ENCODE measurements at regions not wholly inside any gene's neighbourhood (a gene's known extent, or its start where the extent isn't known, plus 50 kb on each side); places are given as distances from the start of the nearest gene placed in this dataset.
A peak's percentile ranks its signal among the peaks of the same experiment; 100 is the strongest.
"Not testable (repeated sequence)": the region's sequence is repeated elsewhere in the genome, so short reads cannot be mapped to it uniquely, and the experiment has no call there.

DNA sequence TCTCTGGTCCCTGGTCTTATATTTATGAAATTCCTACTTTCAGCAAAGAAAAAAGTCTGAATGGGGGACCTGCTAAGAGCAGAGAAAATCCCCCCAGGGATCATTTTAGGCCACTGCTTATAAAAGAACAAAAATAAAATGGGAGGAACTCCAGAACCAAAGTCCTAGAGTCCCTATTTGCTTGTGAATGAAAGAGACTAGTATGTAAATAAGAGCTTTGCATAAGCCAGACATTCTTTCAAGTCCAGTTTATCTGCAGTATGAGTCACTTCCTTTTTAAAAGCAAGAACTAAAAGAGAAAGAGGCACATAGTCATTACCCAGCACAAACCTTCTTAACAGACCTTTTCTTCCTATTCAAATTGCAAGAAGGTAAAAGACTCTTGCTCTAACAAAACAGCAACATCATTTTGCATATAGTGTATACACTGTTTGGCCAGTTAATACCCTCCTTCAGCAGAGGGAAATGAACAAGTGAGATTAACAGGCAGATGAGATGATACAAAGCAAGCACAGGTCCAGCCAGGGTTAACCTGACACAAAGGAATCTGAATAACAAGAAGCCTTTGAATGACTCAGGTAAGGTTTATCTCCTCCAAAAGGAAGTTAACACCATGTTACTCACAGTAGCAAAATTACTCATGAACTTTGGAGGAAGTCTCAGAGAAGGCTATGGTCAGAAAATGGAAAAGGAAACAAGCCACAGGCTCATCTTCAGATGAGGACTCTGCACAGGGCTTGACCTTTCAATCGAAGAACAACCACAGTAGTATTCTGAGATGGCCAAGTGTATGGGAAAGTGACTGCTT, 87.3 kb downstream of the PHLDA1 start:
- intact Hi-C loops (cut with micrococcal nuclease), result loop anchor here (1.0 to 2.0 kb wide), 6 partner anchors 34 to 220 kb away; no protein-coding TSS in a partner anchor
- peak; percentile 96 for DNase-seq
- peak overlapping the region; percentile 62 for H3K4me2 ChIP-seq (ENCODE audit: low read length)
- peak overlapping the region; percentile 70 for H3K9ac ChIP-seq (ENCODE audit: low read length)
- no peaks in the 10 kb centered on the region for H4K20me1 ChIP-seq (ENCODE audit: low read length)
- H3K4me3 ChIP-seq (ENCODE audit: low read length), result peak overlapping the region; percentile 23; the same call in 1 of the 2 replicates
- peak overlapping the region; percentile 98 for H3K27ac ChIP-seq (ENCODE audit: low read length)
- no peaks in the 10 kb centered on the region for H3K36me3 ChIP-seq (ENCODE audit: low read depth, low read length)
- peak; percentile 86 for ATAC-seq
- no peaks in the 10 kb centered on the region for H3K9me3 ChIP-seq (ENCODE audit: low read length)
- H3F3A ChIP-seq (ENCODE audit: low read length, unreplicated experiment), result peaks cover 6% of the 10 kb centered on the region
- BruUV-seq (replicated peaks), result no TSS peak
- no peaks in the 10 kb centered on the region for H3K79me2 ChIP-seq (ENCODE audit: low read length)
- H3K9me2 ChIP-seq (replicated peaks; ENCODE audit: low read length), result no peaks in the 10 kb centered on the region
- no peak for TF ChIP-seq EZH2 (IDR thresholded peaks at IDR 0.05; ENCODE audit: low read length, unreplicated experiment)
- no peak for TF ChIP-seq EZH2phosphoT487 (IDR thresholded peaks at IDR 0.05; ENCODE audit: borderline replicate concordance, low read length)
- no peaks in the 10 kb centered on the region for H3K27me3 ChIP-seq (ENCODE audit: low read length)
- ChIA-PET POLR2A (ENCODE audit: unreplicated experiment) (interaction anchor here (0.6 kb wide), 3 partner anchors 86 to 404 kb away, joined by 3 to 4 read pairs (median 4); no protein-coding TSS in a partner anchor), CTCF (no interaction called here)
- peak overlapping the region; percentile 21; the same call in 1 of the 2 replicates for H2AFZ ChIP-seq (ENCODE audit: low read length)
- peaks cover 23% of the 10 kb centered on the region for H3K4me1 ChIP-seq (ENCODE audit: insufficient read depth, low read length)

- H3K27ac ChIP-seq (ENCODE audit: low read length), result peak overlapping the region; percentile 98
- intact Hi-C loops (cut with micrococcal nuclease), result loop anchor here (1.0 to 2.0 kb wide), 6 partner anchors 35 to 219 kb away; no protein-coding TSS in a partner anchor
- TF ChIP-seq CTCF (conservative IDR thresholded peaks at IDR 0.05; ENCODE audit: low read depth, low read length) (no peak), EZH2 (IDR thresholded peaks at IDR 0.05; ENCODE audit: low read length, unreplicated experiment) (no peak), EZH2phosphoT487 (IDR thresholded peaks at IDR 0.05; ENCODE audit: borderline replicate concordance, low read length) (no peak)
- BruUV-seq (replicated peaks), result TSS peak; percentile 89
- H3K9ac ChIP-seq (ENCODE audit: low read length), result peak overlapping the region; percentile 70
- no peak overlapping the region for H2AFZ ChIP-seq (ENCODE audit: low read length)
- DNase-seq (peak; percentile 44), ATAC-seq (peak; percentile 45)
- H3K36me3 ChIP-seq (ENCODE audit: low read depth, low read length), result no peaks in the 10 kb centered on the region
- H3F3A ChIP-seq (ENCODE audit: low read length, unreplicated experiment), result peaks cover 6% of the 10 kb centered on the region
- peak overlapping the region; percentile 23; the same call in 1 of the 2 replicates for H3K4me3 ChIP-seq (ENCODE audit: low read length)
- CTCF ChIA-PET, result no interaction called here
- no peaks in the 10 kb centered on the region for H3K9me3 ChIP-seq (ENCODE audit: low read length)
- POLR2A ChIA-PET (ENCODE audit: unreplicated experiment), result interaction anchor here (0.6 kb wide), 1 partner anchor 404 kb away, joined by 3 read pairs; no protein-coding TSS in a partner anchor
- no peaks in the 10 kb centered on the region for H3K27me3 ChIP-seq (ENCODE audit: low read length)
- no peaks in the 10 kb centered on the region for H3K79me2 ChIP-seq (ENCODE audit: low read length)
- no peaks in the 10 kb centered on the region for H4K20me1 ChIP-seq (ENCODE audit: low read length)
- no peaks in the 10 kb centered on the region for H3K9me2 ChIP-seq (replicated peaks; ENCODE audit: low read length)
- H3K4me1 ChIP-seq (ENCODE audit: insufficient read depth, low read length), result peaks cover 23% of the 10 kb centered on the region
- peak overlapping the region; percentile 62 for H3K4me2 ChIP-seq (ENCODE audit: low read length)
These were observed 87.9 kb downstream of the PHLDA1 start for GRCh38 chr12:75943730-75944096.

GRCh38 chr12:75941661-75942060, 89.9 kb downstream of the PHLDA1 start:
- H3K79me2 ChIP-seq (ENCODE audit: low read length); H3K27ac ChIP-seq (ENCODE audit: low read length); ATAC-seq; H4K20me1 ChIP-seq (ENCODE audit: low read length); H3F3A ChIP-seq (ENCODE audit: low read length, unreplicated experiment); H3K4me3 ChIP-seq (ENCODE audit: low read length); intact Hi-C loops (cut with micrococcal nuclease); H3K36me3 ChIP-seq (ENCODE audit: low read depth, low read length); H2AFZ ChIP-seq (ENCODE audit: low read length); H3K9ac ChIP-seq (ENCODE audit: low read length); BruUV-seq (replicated peaks); H3K27me3 ChIP-seq (ENCODE audit: low read length); DNase-seq; POLR2A ChIA-PET (ENCODE audit: unreplicated experiment); H3K9me3 ChIP-seq (ENCODE audit: low read length); H3K4me2 ChIP-seq (ENCODE audit: low read length); CTCF ChIA-PET; H3K9me2 ChIP-seq (replicated peaks; ENCODE audit: low read length): not testable (repeated sequence)
- H3K4me1 ChIP-seq (ENCODE audit: insufficient read depth, low read length), result peaks cover 23% of the 10 kb centered on the region

Data from PC-3 (cell line).